ENCODE measurements at regions not wholly inside any gene's neighbourhood (a gene's known extent, or its start where the extent isn't known, plus 50 kb on each side); places are given as distances from the start of the nearest gene placed in this dataset.

- H3K4me3 ChIP-seq: no peak overlapping the region
- no peak for DNase-seq
- H3K9me2 ChIP-seq (ENCODE audit: insufficient read depth): no peaks in the 10 kb centered on the region
- H3K9me3 ChIP-seq (ENCODE audit: insufficient read depth, low read depth): no peaks in the 10 kb centered on the region
- peaks cover 7% of the 10 kb centered on the region for H3K27me3 ChIP-seq (ENCODE audit: insufficient read depth, low read depth)
- no peaks in the 10 kb centered on the region; the same call in 1 of the 2 replicates for H4K20me1 ChIP-seq (ENCODE audit: insufficient read depth)
- no peak overlapping the region for H2AFZ ChIP-seq
- no peak for TF ChIP-seq CTCF (conservative IDR thresholded peaks at IDR 0.05)
- no peaks in the 10 kb centered on the region for H3K36me3 ChIP-seq (ENCODE audit: low read depth)
- POLR2A ChIA-PET (ENCODE audit: unreplicated experiment): no interaction called here
- CTCF ChIA-PET: no interaction called here
- no peak overlapping the region for H3K27ac ChIP-seq
- no TSS peak for BruUV-seq (replicated peaks)
- H3K4me1 ChIP-seq (replicated peaks; ENCODE audit: insufficient read depth): no peaks in the 10 kb centered on the region
- intact Hi-C loops (cut with micrococcal nuclease; ENCODE audit: unreplicated experiment): no loop called here
- H3F3A ChIP-seq (ENCODE audit: insufficient read depth, low read depth): no peaks in the 10 kb centered on the region
- no peak overlapping the region for H3K4me2 ChIP-seq
- H3K79me2 ChIP-seq (ENCODE audit: low read depth): no peaks in the 10 kb centered on the region
These were observed 265.6 kb downstream of the ARRDC4 start for GRCh38 chr15:98226149-98226548.

GRCh38 chr15:98226578-98226977, 266.1 kb downstream of the ARRDC4 start:
- Histone ChIP-seq H3K79me2 (ENCODE audit: low read depth) (no peaks in the 10 kb centered on the region), H2AFZ (no peak overlapping the region), H3K4me2 (no peak overlapping the region), H3K27me3 (ENCODE audit: insufficient read depth, low read depth) (peaks cover 7% of the 10 kb centered on the region), H3F3A (ENCODE audit: insufficient read depth, low read depth) (no peaks in the 10 kb centered on the region), H3K9me2 (ENCODE audit: insufficient read depth) (no peaks in the 10 kb centered on the region), H3K36me3 (ENCODE audit: low read depth) (no peaks in the 10 kb centered on the region), H4K20me1 (ENCODE audit: insufficient read depth) (no peaks in the 10 kb centered on the region; the same call in 1 of the 2 replicates), H3K27ac (no peak overlapping the region), H3K9me3 (ENCODE audit: insufficient read depth, low read depth) (no peaks in the 10 kb centered on the region), H3K4me1 (replicated peaks; ENCODE audit: insufficient read depth) (no peaks in the 10 kb centered on the region), H3K4me3 (no peak overlapping the region)
- POLR2A ChIA-PET (ENCODE audit: unreplicated experiment): no interaction called here
- no peak for DNase-seq
- intact Hi-C loops (cut with micrococcal nuclease; ENCODE audit: unreplicated experiment): no loop called here
- no peak for TF ChIP-seq CTCF (conservative IDR thresholded peaks at IDR 0.05)
- no peak for TF ChIP-seq EZH2 (IDR thresholded peaks at IDR 0.05; ENCODE audit: low read depth)
- CTCF ChIA-PET: no interaction called here
- no TSS peak for BruUV-seq (replicated peaks)

- Histone ChIP-seq H3K79me2 (ENCODE audit: low read depth) (no peaks in the 10 kb centered on the region), H3F3A (ENCODE audit: insufficient read depth, low read depth) (no peaks in the 10 kb centered on the region), H3K27ac (no peak overlapping the region), H3K27me3 (ENCODE audit: insufficient read depth, low read depth) (peaks cover 7% of the 10 kb centered on the region), H4K20me1 (ENCODE audit: insufficient read depth) (no peaks in the 10 kb centered on the region; the same call in 1 of the 2 replicates), H3K9me2 (ENCODE audit: insufficient read depth) (no peaks in the 10 kb centered on the region), H3K4me2 (no peak overlapping the region), H3K4me1 (replicated peaks; ENCODE audit: insufficient read depth) (no peaks in the 10 kb centered on the region), H3K36me3 (ENCODE audit: low read depth) (no peaks in the 10 kb centered on the region), H3K9me3 (ENCODE audit: insufficient read depth, low read depth) (no peaks in the 10 kb centered on the region), H3K4me3 (no peak overlapping the region), H2AFZ (no peak overlapping the region)
- TF ChIP-seq EZH2 (IDR thresholded peaks at IDR 0.05; ENCODE audit: low read depth) (no peak), CTCF (conservative IDR thresholded peaks at IDR 0.05) (no peak)
- DNase-seq: no peak
- intact Hi-C loops (cut with micrococcal nuclease; ENCODE audit: unreplicated experiment): no loop called here
- POLR2A ChIA-PET (ENCODE audit: unreplicated experiment): no interaction called here
- BruUV-seq (replicated peaks): no TSS peak
- CTCF ChIA-PET: no interaction called here
These were observed 268.3 kb downstream of the ARRDC4 start for GRCh38 chr15:98228846-98229245.
